ENCODE measurements at regions not wholly inside any gene's neighbourhood (a gene's known extent, or its start where the extent isn't known, plus 50 kb on each side); places are given as distances from the start of the nearest gene placed in this dataset.
"Not testable (repeated sequence)": the region's sequence is repeated elsewhere in the genome, so short reads cannot be mapped to it uniquely, and the experiment has no call there.

- H3K27me3 ChIP-seq (ENCODE audit: insufficient read depth) = no peaks in the 10 kb centered on the region; the same call in 1 of the 2 replicates
- no peak overlapping the region for H3K4me2 ChIP-seq
- no peak overlapping the region for H2AFZ ChIP-seq (ENCODE audit: low read depth)
- H3K9me3 ChIP-seq = no peaks in the 10 kb centered on the region
- 3% methylated on average over 9 of the region's 10 CpGs for WGBS (ENCODE audit: low lambda C conversion rate)
- no peak overlapping the region for H3K4me3 ChIP-seq (ENCODE audit: low read depth in 2 of 2, low read length in 1 of 2)
- H3K9ac ChIP-seq = no peak overlapping the region
- H3K4me1 ChIP-seq (ENCODE audit: control insufficient read depth in 1 of 2, insufficient read depth in 2 of 2, low read depth in 1 of 2, low read length in 1 of 2) = no peaks in the 10 kb centered on the region
- H3K9me2 ChIP-seq = no peaks in the 10 kb centered on the region
- no peaks in the 10 kb centered on the region for H4K20me1 ChIP-seq (ENCODE audit: insufficient read depth)
- CTCF ChIA-PET = no interaction called here
- no peaks in the 10 kb centered on the region for H3K79me2 ChIP-seq (ENCODE audit: insufficient read depth)
- no peaks in the 10 kb centered on the region for H3F3A ChIP-seq (replicated peaks; ENCODE audit: insufficient read depth)
- no peaks in the 10 kb centered on the region for H3K36me3 ChIP-seq (replicated peaks in 1 of 2; ENCODE audit: control insufficient read depth in 1 of 2, insufficient read depth in 2 of 2, low read length in 1 of 2)
- POLR2A ChIA-PET = no interaction called here
- peak; percentile 9 for DNase-seq
- H3K27ac ChIP-seq (ENCODE audit: low read depth in 2 of 2, low read length in 1 of 2) = no peak overlapping the region
- TF ChIP-seq PBX3 (IDR thresholded peaks at IDR 0.05) (no peak), CTCF (IDR thresholded peaks at IDR 0.05) (peak; percentile 26)
Observed at GRCh38 chrX:65932173-65933084, 107.5 kb downstream of the VSIG4 start.

- H3K4me2 ChIP-seq = no peak overlapping the region
- DNase-seq = no peak
- POLR2A ChIA-PET = no interaction called here
- no peaks in the 10 kb centered on the region for H3K9me3 ChIP-seq
- no peaks in the 10 kb centered on the region for H3K79me2 ChIP-seq (ENCODE audit: insufficient read depth)
- TF ChIP-seq CHD2 (IDR thresholded peaks at IDR 0.05; ENCODE audit: low read length, partially characterized antibody) = no peak
- TF ChIP-seq MAX (IDR thresholded peaks at IDR 0.05; ENCODE audit: low read depth) = no peak
- TF ChIP-seq EP300 (IDR thresholded peaks at IDR 0.05; ENCODE audit: borderline replicate concordance in 1 of 2, low read depth in 1 of 2, low read length in 1 of 2) = no peak
- no peak for TF ChIP-seq MXI1 (IDR thresholded peaks at IDR 0.05; ENCODE audit: low read depth, low read length)
- no peak for TF ChIP-seq JUND (IDR thresholded peaks at IDR 0.05)
- no peak overlapping the region for H3K27ac ChIP-seq (ENCODE audit: low read depth in 2 of 2, low read length in 1 of 2)
- H2AFZ ChIP-seq (ENCODE audit: low read depth) = no peak overlapping the region
- H4K20me1 ChIP-seq (ENCODE audit: insufficient read depth) = no peaks in the 10 kb centered on the region
- no peaks in the 10 kb centered on the region for H3F3A ChIP-seq (replicated peaks; ENCODE audit: insufficient read depth)
- no peaks in the 10 kb centered on the region for H3K9me2 ChIP-seq
- no peak overlapping the region for H3K4me3 ChIP-seq (ENCODE audit: low read depth in 2 of 2, low read length in 1 of 2)
- no peaks in the 10 kb centered on the region for H3K36me3 ChIP-seq (replicated peaks in 1 of 2; ENCODE audit: control insufficient read depth in 1 of 2, insufficient read depth in 2 of 2, low read length in 1 of 2)
- no peaks in the 10 kb centered on the region for H3K4me1 ChIP-seq (ENCODE audit: control insufficient read depth in 1 of 2, insufficient read depth in 2 of 2, low read depth in 1 of 2, low read length in 1 of 2)
- 7% methylated on average over 5 of the region's 5 CpGs for WGBS (ENCODE audit: low lambda C conversion rate)
- no peak overlapping the region for H3K9ac ChIP-seq
- H3K27me3 ChIP-seq (ENCODE audit: insufficient read depth) = no peaks in the 10 kb centered on the region; the same call in 1 of the 2 replicates
- CTCF ChIA-PET = no interaction called here
Observed at GRCh38 chrX:65928522-65928921, 111.4 kb downstream of the VSIG4 start.

GRCh38 chrX:65927386-65927785, 112.5 kb downstream of the VSIG4 start:
- H3K4me1 ChIP-seq (ENCODE audit: control insufficient read depth in 1 of 2, insufficient read depth in 2 of 2, low read depth in 1 of 2, low read length in 1 of 2); H2AFZ ChIP-seq (ENCODE audit: low read depth); DNase-seq; H3K4me3 ChIP-seq (ENCODE audit: low read depth in 2 of 2, low read length in 1 of 2); H3K9me3 ChIP-seq; H3K9me2 ChIP-seq; H3K36me3 ChIP-seq (replicated peaks in 1 of 2; ENCODE audit: control insufficient read depth in 1 of 2, insufficient read depth in 2 of 2, low read length in 1 of 2); H3F3A ChIP-seq (replicated peaks; ENCODE audit: insufficient read depth); H3K4me2 ChIP-seq; H3K27ac ChIP-seq (ENCODE audit: low read depth in 2 of 2, low read length in 1 of 2); H3K79me2 ChIP-seq (ENCODE audit: insufficient read depth); H3K27me3 ChIP-seq (ENCODE audit: insufficient read depth); H4K20me1 ChIP-seq (ENCODE audit: insufficient read depth); CTCF ChIA-PET; H3K9ac ChIP-seq; POLR2A ChIA-PET: not testable (repeated sequence)
- 5% methylated on average over 3 of the region's 3 CpGs for WGBS (ENCODE audit: low lambda C conversion rate)
